H1 (cell line): ENCODE measurements at regions not wholly inside any gene's neighbourhood (a gene's known extent, or its start where the extent isn't known, plus 50 kb on each side); places are given as distances from the start of the nearest gene placed in this dataset.

Experiments
- CHD7 ChIP-seq: fragments of 300-600 bp; sonication (generic); IDR thresholded peaks from 2 replicates; pipeline ENCODE4 v1.7.1; 2012; ENCODE audit warnings: low read length, moderate library complexity, mild to moderate bottlenecking, inconsistent platforms; ENCODE audit not compliant: insufficient replicate concordance
- KDM4A ChIP-seq: IDR thresholded peaks from one replicate; pipeline ENCODE4 v1.7.1; 2012; ENCODE audit warnings: low read depth, mild to moderate bottlenecking, moderate library complexity, low read length, inconsistent platforms; ENCODE audit not compliant: severe bottlenecking

GRCh38 chr1:109821831-109822745 is 58.4 kb upstream of the EPS8L3 start (continued):
- TF ChIP-seq CHD7 (no peak), KDM4A (peak; percentile 16)
